GM12878 (cell line): ENCODE measurements at regions not wholly inside any gene's neighbourhood (a gene's known extent, or its start where the extent isn't known, plus 50 kb on each side); places are given as distances from the start of the nearest gene placed in this dataset.

Source experiments
- ATAC-seq: fragments of 200-7000 bp; cut with Tn5 transposase; 3 replicates; pipeline ENCODE4 v1.9.1; 2020; ENCODE audit warnings: mild to moderate bottlenecking, moderate library complexity
- BruUV-seq: library from RNA; stranded (reverse); fragments of 400-500 nt; replicated peaks from 2 replicates; lab custom pipeline; 2021; lab: Mats Ljungman, UMichigan
- CTCF ChIA-PET: fragments of 300-600 bp; sonication (Branson Sonifier 250); formaldehyde crosslinking; extraction: SDS; loops from one replicate; lab custom pipeline; 2021; ENCODE audit warnings: inconsistent platforms; lab: Yijun Ruan, JAX
- POLR2A ChIA-PET: fragments of 350-600 bp; formaldehyde crosslinking; extraction: SDS; loops from one replicate; lab custom pipeline; 2021; ENCODE audit warnings: inconsistent platforms; lab: Charles Lee
- RAD21 ChIA-PET: fragments of 300-600 bp; sonication (Branson Sonifier 250); formaldehyde crosslinking; loops from one replicate; lab custom pipeline; 2023; ENCODE audit warnings: antibody characterized with exemption; ENCODE audit not compliant: unreplicated experiment; lab: Charles Lee
- SMC1A ChIA-PET: fragments of 300-600 bp; sonication (Branson Sonifier 250); formaldehyde crosslinking; loops from one replicate; lab custom pipeline; 2023; ENCODE audit not compliant: unreplicated experiment, uncharacterized antibody; lab: Charles Lee
- DNase-seq: peaks from one replicate; pipeline ENCODE4 v3.0.0-alpha.2; 2011; ENCODE audit warnings: low read depth, low spot score
- FAIRE-seq: peaks from 3 replicates; lab custom pipeline; 2011; peaks lifted over from hg19 to GRCh38; lab: Jason Lieb, UNC
- H2AFZ ChIP-seq: 2 replicates; pipeline ENCODE4 v1.6.0; 2011; ENCODE audit warnings: low read depth, low read length, control low read depth; ENCODE audit not compliant: control insufficient read depth
- H3K27ac ChIP-seq: 2 replicates; pipeline ENCODE4 v1.5.1; 2011; ENCODE audit warnings: control low read depth; ENCODE audit not compliant: control insufficient read depth, insufficient read depth
- H3K27me3 ChIP-seq, 2 experiments: replicated peaks in 1 of 2; 2 replicates each; pipeline versions ENCODE4 v1.6.0 to v1.6.1; 2011; ENCODE audit warnings: low read length in 1 of 2; ENCODE audit not compliant: control insufficient read depth in 2 of 2, insufficient read depth in 2 of 2
- H3K36me3 ChIP-seq, 2 experiments: 2 replicates each; pipeline ENCODE4 v1.5.1; 2011; ENCODE audit warnings: low read length in 1 of 2; ENCODE audit not compliant: control insufficient read depth in 2 of 2, insufficient read depth in 2 of 2
- H3K4me1 ChIP-seq: 2 replicates; pipeline ENCODE4 v1.6.1; 2011; ENCODE audit warnings: mild to moderate bottlenecking, low read length, moderate library complexity, mixed read lengths; ENCODE audit not compliant: control insufficient read depth, insufficient read depth
- H3K4me2 ChIP-seq: 2 replicates; pipeline ENCODE4 v1.6.0; 2011; ENCODE audit warnings: control low read depth; ENCODE audit not compliant: control insufficient read depth, insufficient read depth
- H3K4me3 ChIP-seq: fragments of 200-600 bp; sonication (generic); 2 replicates; pipeline ENCODE4 v1.5.1; 2016
- H3K79me2 ChIP-seq: 2 replicates; pipeline ENCODE4 v1.6.0; 2011; ENCODE audit warnings: low read length; ENCODE audit not compliant: control insufficient read depth, insufficient read depth
- H3K9ac ChIP-seq: 2 replicates; pipeline ENCODE4 v1.8.0; 2011; ENCODE audit warnings: low read length, control low read depth, mixed read lengths; ENCODE audit not compliant: control insufficient read depth, insufficient read depth
- H3K9me3 ChIP-seq: replicated peaks from 3 replicates; pipeline ENCODE4 v1.5.1; 2011; ENCODE audit warnings: mild to moderate bottlenecking, low read length; ENCODE audit not compliant: control insufficient read depth, insufficient read depth
- H4K20me1 ChIP-seq: 2 replicates; pipeline ENCODE4 v1.6.0; 2011; ENCODE audit not compliant: control insufficient read depth, insufficient read depth
- ATF3 ChIP-seq: IDR thresholded peaks from 2 replicates; pipeline ENCODE4 v1.6.1; 2011; ENCODE audit warnings: low read depth, mild to moderate bottlenecking, low read length, moderate library complexity, borderline replicate concordance; ENCODE audit errors: extremely low read depth
- CHD1 ChIP-seq: IDR thresholded peaks from 2 replicates; pipeline ENCODE4 v1.6.1; 2012; ENCODE audit warnings: low read depth, low read length, improper control_type of control experiment
- ESRRA ChIP-seq: IDR thresholded peaks from 2 replicates; pipeline ENCODE4 v1.6.1; 2012; ENCODE audit warnings: mild to moderate bottlenecking, low read length, improper control_type of control experiment
- FOXK2 ChIP-seq: fragments of 450-650 bp; IDR thresholded peaks from 2 replicates; pipeline ENCODE4 v1.6.1; 2017; ENCODE audit warnings: mild to moderate bottlenecking, moderate library complexity
- JUNB ChIP-seq: IDR thresholded peaks from 2 replicates; pipeline ENCODE4 v1.6.1; 2016; ENCODE audit warnings: antibody characterized with exemption, mild to moderate bottlenecking
- MEF2B ChIP-seq: fragments of 450-650 bp; IDR thresholded peaks from 2 replicates; pipeline ENCODE4 v1.6.1; 2018; ENCODE audit warnings: mild to moderate bottlenecking, moderate library complexity; ENCODE audit not compliant: partially characterized antibody, poor library complexity, severe bottlenecking
- RFX5 ChIP-seq: IDR thresholded peaks from 2 replicates; pipeline ENCODE4 v1.6.1; 2011; ENCODE audit warnings: low read depth, low read length, improper control_type of control experiment
- TCF3 ChIP-seq: IDR thresholded peaks from 2 replicates; pipeline ENCODE4 v1.6.1; 2012; ENCODE audit warnings: low read depth, mild to moderate bottlenecking, low read length, borderline replicate concordance; ENCODE audit not compliant: insufficient read depth
- WGBS: methylation state at CpG from one replicate; pipeline ENCODE4 v1.1.6; 2016; ENCODE audit warnings: low lambda C conversion rate; ENCODE audit not compliant: insufficient replicate concordance, insufficient coverage; ENCODE audit errors: missing lambda C conversion rate; 5-methylcytosine and 5-hydroxymethylcytosine counted together
- in situ Hi-C: fragments of 300-500 bp; cut with MboI; formaldehyde crosslinking; loops from 9 replicates; pipeline ENCODE4 v1.14.3; 2018; ENCODE audit warnings: mixed read lengths
- intact Hi-C: fragments of 100-400 bp; cut with micrococcal nuclease; formaldehyde crosslinking; loops from one replicate; pipeline ENCODE4 v1.14.2; 2022; ENCODE audit not compliant: unreplicated experiment

DNA sequence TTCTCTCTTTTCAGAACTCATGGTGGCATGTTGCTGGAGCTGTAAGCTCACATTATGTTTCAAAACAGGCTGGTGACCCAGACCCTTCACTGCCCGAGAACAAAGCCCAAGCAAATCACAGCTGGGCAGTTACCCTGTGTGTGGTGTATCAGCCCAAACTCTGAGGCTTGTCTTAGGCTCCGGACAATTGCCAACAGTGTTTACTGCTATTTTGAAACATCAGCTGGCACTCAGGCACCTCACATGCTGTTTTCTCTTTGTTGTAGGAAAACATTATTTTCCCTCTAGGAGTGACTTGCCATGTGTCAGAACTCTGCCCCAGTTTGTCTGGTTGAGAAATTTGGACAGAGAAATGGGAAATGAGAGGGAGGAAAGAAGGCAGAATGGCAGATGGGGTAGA is 237.6 kb upstream of the APCDD1 start:
- RAD21 ChIA-PET, result no interaction called here

GRCh38 chr18:10217211-10217610 is 237.2 kb upstream of the APCDD1 start:
- DNase-seq (no peak), FAIRE-seq (no peak), ATAC-seq (no peak)
- WGBS, result 13% methylated on average over 2 of the region's 2 CpGs
- Histone ChIP-seq H3K27ac (no peak overlapping the region), H2AFZ (no peak overlapping the region), H3K36me3 (no peaks in the 10 kb centered on the region), H3K27me3 (no peaks in the 10 kb centered on the region), H3K4me1 (no peaks in the 10 kb centered on the region), H3K4me3 (no peak overlapping the region), H3K9me3 (no peaks in the 10 kb centered on the region; the same call in 2 of the 3 replicates), H4K20me1 (no peaks in the 10 kb centered on the region), H3K79me2 (no peaks in the 10 kb centered on the region), H3K9ac (no peak overlapping the region), H3K4me2 (no peak overlapping the region)
- ChIA-PET SMC1A (no interaction called here), RAD21 (no interaction called here), POLR2A (no interaction called here), CTCF (no interaction called here)
- no TSS peak for BruUV-seq
- TF ChIP-seq ATF3 (no peak), RFX5 (no peak)
- in situ Hi-C loops (no loop called here), intact Hi-C loops (no loop called here)

More for the DNA sequence above, 237.6 kb upstream of the APCDD1 start:
- no TSS peak for BruUV-seq
- TF ChIP-seq TCF3, result no peak
- no peak for TF ChIP-seq ESRRA
- TF ChIP-seq CHD1, result no peak
- no peak for TF ChIP-seq MEF2B
- no peak for TF ChIP-seq JUNB
- no peak for TF ChIP-seq FOXK2
- ATAC-seq, result no peak
- no peak overlapping the region for H2AFZ ChIP-seq
- no peak overlapping the region for H3K27ac ChIP-seq
- no peak for FAIRE-seq
- CTCF ChIA-PET, result no interaction called here
- 53% methylated on average over 2 of the region's 2 CpGs for WGBS
- H3K27me3 ChIP-seq, result no peaks in the 10 kb centered on the region
- no peaks in the 10 kb centered on the region for H3K79me2 ChIP-seq
- no peak overlapping the region for H3K4me3 ChIP-seq
- intact Hi-C loops, result no loop called here
- in situ Hi-C loops, result no loop called here
- no peaks in the 10 kb centered on the region; the same call in 2 of the 3 replicates for H3K9me3 ChIP-seq
- no peaks in the 10 kb centered on the region for H3K36me3 ChIP-seq
- no peak overlapping the region for H3K4me2 ChIP-seq
- no peaks in the 10 kb centered on the region for H4K20me1 ChIP-seq
- no peaks in the 10 kb centered on the region for H3K4me1 ChIP-seq
- POLR2A ChIA-PET, result no interaction called here
- SMC1A ChIA-PET, result no interaction called here
- DNase-seq, result no peak
- H3K9ac ChIP-seq, result no peak overlapping the region
